Osteocyte (in vitro differentiated cells): ENCODE measurements at regions not wholly inside any gene's neighbourhood (a gene's known extent, or its start where the extent isn't known, plus 50 kb on each side); places are given as distances from the start of the nearest gene placed in this dataset.

ENCODE experiments used
- DNase-seq: peaks from one replicate; pipeline ENCODE4 v3.0.0; 2021; ENCODE audit warnings: mixed read lengths; ENCODE audit not compliant: unreplicated experiment; ENCODE audit errors: extremely low spot score
- H3K27ac Mint-ChIP-seq: one replicate; pipeline ENCODE4 v1.8.0; 2021; ENCODE audit warnings: mild to moderate bottlenecking, mixed read lengths; ENCODE audit not compliant: unreplicated experiment
- H3K27me3 Mint-ChIP-seq: one replicate; pipeline ENCODE4 v1.8.0; 2021; ENCODE audit warnings: mixed read lengths; ENCODE audit not compliant: unreplicated experiment
- H3K36me3 Mint-ChIP-seq: one replicate; pipeline ENCODE4 v1.8.0; 2021; ENCODE audit warnings: mixed read lengths; ENCODE audit not compliant: unreplicated experiment
- H3K4me1 Mint-ChIP-seq: one replicate; pipeline ENCODE4 v1.8.0; 2021; ENCODE audit warnings: mixed read lengths; ENCODE audit not compliant: unreplicated experiment
- H3K4me3 Mint-ChIP-seq: one replicate; pipeline ENCODE4 v1.8.0; 2021; ENCODE audit warnings: mild to moderate bottlenecking, moderate library complexity, mixed read lengths; ENCODE audit not compliant: unreplicated experiment
- H3K9me3 Mint-ChIP-seq: one replicate; pipeline ENCODE4 v1.8.0; 2021; ENCODE audit warnings: mixed read lengths; ENCODE audit not compliant: unreplicated experiment
- TF ChIP-seq, protein P1 (sequence below): fragments of 200-600 bp; sonication (generic); IDR thresholded peaks from 2 replicates; pipeline ENCODE4 v1.5.0; 2021; ENCODE audit warnings: antibody characterized with exemption, mild to moderate bottlenecking, moderate library complexity

DNA sequence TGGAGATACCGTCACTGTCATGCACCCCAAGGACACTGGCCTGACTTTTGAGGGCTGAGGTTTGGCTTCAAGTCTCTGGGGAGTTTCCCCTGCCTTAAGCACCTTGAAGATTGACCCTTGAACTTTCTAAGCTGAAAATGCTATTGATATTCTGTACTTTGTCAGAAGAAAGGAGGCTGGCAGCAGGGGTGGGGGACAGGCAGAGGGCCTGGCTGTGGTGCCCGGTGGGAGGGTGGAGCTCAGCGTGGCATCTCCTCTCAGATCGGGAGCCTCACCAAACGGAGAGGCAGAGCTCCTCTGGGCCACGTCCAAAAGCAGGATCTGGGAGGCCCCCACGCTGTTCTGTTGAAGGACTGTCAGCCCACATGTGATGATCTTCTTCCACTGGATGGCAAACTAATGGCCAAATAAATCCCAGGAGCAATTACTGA, 305.2 kb upstream of the IRX3 start:
- Mint-ChIP-seq H3K27me3 (peaks cover 37% of the 10 kb centered on the region), H3K4me3 (no peak overlapping the region), H3K9me3 (no peaks in the 10 kb centered on the region), H3K4me1 (no peaks in the 10 kb centered on the region), H3K27ac (no peak overlapping the region), H3K36me3 (no peaks in the 10 kb centered on the region)
- peak; percentile 69 for DNase-seq
- TF ChIP-seq, protein P1, sequence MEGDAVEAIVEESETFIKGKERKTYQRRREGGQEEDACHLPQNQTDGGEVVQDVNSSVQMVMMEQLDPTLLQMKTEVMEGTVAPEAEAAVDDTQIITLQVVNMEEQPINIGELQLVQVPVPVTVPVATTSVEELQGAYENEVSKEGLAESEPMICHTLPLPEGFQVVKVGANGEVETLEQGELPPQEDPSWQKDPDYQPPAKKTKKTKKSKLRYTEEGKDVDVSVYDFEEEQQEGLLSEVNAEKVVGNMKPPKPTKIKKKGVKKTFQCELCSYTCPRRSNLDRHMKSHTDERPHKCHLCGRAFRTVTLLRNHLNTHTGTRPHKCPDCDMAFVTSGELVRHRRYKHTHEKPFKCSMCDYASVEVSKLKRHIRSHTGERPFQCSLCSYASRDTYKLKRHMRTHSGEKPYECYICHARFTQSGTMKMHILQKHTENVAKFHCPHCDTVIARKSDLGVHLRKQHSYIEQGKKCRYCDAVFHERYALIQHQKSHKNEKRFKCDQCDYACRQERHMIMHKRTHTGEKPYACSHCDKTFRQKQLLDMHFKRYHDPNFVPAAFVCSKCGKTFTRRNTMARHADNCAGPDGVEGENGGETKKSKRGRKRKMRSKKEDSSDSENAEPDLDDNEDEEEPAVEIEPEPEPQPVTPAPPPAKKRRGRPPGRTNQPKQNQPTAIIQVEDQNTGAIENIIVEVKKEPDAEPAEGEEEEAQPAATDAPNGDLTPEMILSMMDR = no peak

DNA sequence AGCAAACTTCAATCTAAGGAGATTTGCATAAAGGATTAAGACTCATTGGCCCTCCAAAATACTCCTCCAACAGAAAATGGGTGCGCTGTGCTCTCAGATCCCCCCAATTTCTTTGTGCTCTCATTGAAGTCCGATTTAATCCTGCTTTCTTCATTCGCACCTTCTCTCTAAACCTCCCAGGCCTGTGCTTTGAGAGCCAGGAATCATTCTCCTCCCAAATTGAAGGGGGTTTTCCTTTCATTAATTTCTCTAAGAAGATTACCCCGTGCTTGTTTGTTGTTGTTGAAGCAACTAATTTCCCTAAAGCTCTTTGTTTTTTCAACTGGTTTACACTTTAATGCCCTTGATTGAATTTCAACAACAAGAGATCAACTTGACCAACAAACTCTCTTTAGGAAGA, 304.2 kb upstream of the IRX3 start:
- TF ChIP-seq, protein P1 = no peak
- no peak overlapping the region for H3K4me3 Mint-ChIP-seq
- no peak overlapping the region for H3K27ac Mint-ChIP-seq
- peaks cover 32% of the 10 kb centered on the region for H3K27me3 Mint-ChIP-seq
- no peaks in the 10 kb centered on the region for H3K36me3 Mint-ChIP-seq
- no peaks in the 10 kb centered on the region for H3K9me3 Mint-ChIP-seq
- no peak for DNase-seq
- H3K4me1 Mint-ChIP-seq = no peaks in the 10 kb centered on the region

DNA sequence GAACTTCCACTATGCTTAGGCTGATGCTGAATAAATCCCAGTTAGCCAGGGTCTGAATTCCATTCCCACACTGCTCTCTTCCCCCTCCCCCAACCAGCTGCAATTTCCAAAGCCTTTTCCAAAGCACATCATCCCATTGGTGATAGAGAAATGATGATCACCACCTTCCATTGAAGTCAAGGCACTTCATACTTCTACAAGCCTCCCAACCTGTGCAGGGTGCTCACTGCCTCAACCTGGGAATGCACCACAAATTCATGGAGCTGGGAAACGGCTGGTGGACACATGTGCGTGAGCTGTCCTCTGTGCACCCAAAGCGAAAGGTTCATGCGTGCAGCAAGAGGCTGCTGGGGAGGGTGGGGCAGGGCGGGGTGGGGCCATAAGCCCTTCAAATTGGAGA, 302.7 kb upstream of the IRX3 start:
- Mint-ChIP-seq H3K27me3 (peaks cover 20% of the 10 kb centered on the region), H3K4me3 (no peak overlapping the region), H3K9me3 (no peaks in the 10 kb centered on the region), H3K36me3 (no peaks in the 10 kb centered on the region), H3K4me1 (no peaks in the 10 kb centered on the region), H3K27ac (no peak overlapping the region)
- TF ChIP-seq, protein P1 = no peak
- peak; percentile 51 for DNase-seq

DNA sequence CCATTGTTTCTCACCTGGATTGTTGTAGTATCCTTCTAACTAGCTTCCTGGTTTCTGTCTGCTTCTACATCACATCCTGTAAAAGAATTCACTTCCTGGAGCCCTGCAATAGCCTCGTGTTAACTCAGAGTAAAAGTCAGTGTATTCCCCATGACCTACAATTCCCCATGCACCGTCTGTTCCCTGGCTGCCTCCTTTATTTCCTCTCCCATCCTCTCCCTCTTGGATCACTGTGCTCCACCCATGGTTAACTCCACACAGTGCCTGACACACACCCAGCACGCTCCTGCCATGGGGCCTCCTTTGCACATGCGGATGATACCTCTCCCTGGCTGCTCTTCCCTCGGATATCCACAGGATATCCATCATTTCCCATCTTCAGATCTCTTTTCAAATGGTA, 301.4 kb upstream of the IRX3 start:
- TF ChIP-seq, protein P1 = no peak
- Mint-ChIP-seq H3K36me3 (no peaks in the 10 kb centered on the region), H3K4me3 (no peak overlapping the region), H3K27me3 (peaks cover 12% of the 10 kb centered on the region), H3K27ac (no peak overlapping the region), H3K4me1 (no peaks in the 10 kb centered on the region), H3K9me3 (no peaks in the 10 kb centered on the region)
- peak; percentile 75 for DNase-seq

DNA sequence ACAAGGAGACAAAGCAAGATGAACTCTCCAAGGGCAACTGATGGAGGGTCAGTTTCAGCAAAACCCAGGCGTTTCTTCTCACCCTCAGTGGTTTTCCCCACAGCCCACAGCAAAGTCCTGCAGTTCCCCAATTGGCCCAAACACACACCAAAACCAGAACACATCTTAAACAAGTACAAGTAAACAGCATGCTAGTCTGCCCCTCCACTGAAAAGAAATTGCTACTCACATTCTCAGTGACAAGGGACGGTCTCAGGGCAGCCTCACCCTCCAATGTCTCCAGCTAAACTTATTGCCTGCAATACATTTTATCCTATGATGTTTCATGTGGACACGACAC, 300.6 kb upstream of the IRX3 start:
- Mint-ChIP-seq H3K4me3 (no peak overlapping the region), H3K27me3 (peaks cover 11% of the 10 kb centered on the region), H3K9me3 (no peaks in the 10 kb centered on the region), H3K27ac (no peak overlapping the region), H3K36me3 (no peaks in the 10 kb centered on the region), H3K4me1 (no peaks in the 10 kb centered on the region)
- TF ChIP-seq, protein P1 = no peak
- peak; percentile 25 for DNase-seq
